ENCODE measurements at regions not wholly inside any gene's neighbourhood (a gene's known extent, or its start where the extent isn't known, plus 50 kb on each side); places are given as distances from the start of the nearest gene placed in this dataset.

GRCh38 chr11:59010708-59011107, 71.4 kb downstream of the GLYATL1 start:
- TF ChIP-seq POLR2AphosphoS2 (IDR thresholded peaks at IDR 0.05; ENCODE audit: low read length): no peak
- TF ChIP-seq CTCF (IDR thresholded peaks at IDR 0.05 in 2 of 3, conservative IDR thresholded peaks at IDR 0.05 in 1 of 3; ENCODE audit: insufficient read depth in 2 of 3, low read depth in 1 of 3, low read length in 3 of 3): no peak
- no peak for TF ChIP-seq ATF4 (CRISPR knock-in tag; IDR thresholded peaks at IDR 0.05)
